ENCODE measurements at regions not wholly inside any gene's neighbourhood (a gene's known extent, or its start where the extent isn't known, plus 50 kb on each side); places are given as distances from the start of the nearest gene placed in this dataset.

- ChIA-PET POLR2A (no interaction called here), CTCF (ENCODE audit: low intra/inter-chr PET ratio, low total read pairs) (no interaction called here)
- Histone ChIP-seq H2AFZ (ENCODE audit: low read length) (no peak overlapping the region), H3K4me2 (ENCODE audit: low read depth, low read length) (no peak overlapping the region), H3K4me3 (replicated peaks in 1 of 3; ENCODE audit: insufficient read depth in 1 of 3, low read depth in 2 of 3, low read length in 3 of 3) (no peak overlapping the region), H3K27me3 (ENCODE audit: control insufficient read depth in 1 of 2, insufficient read depth in 2 of 2, low read length in 2 of 2) (no peaks in the 10 kb centered on the region), H3K4me1 (ENCODE audit: insufficient read depth, low read length) (no peaks in the 10 kb centered on the region), H3K27ac (ENCODE audit: extremely low read length, insufficient read depth, low read length) (no peak overlapping the region), H3K36me3 (replicated peaks in 1 of 2; ENCODE audit: control insufficient read depth in 1 of 2, insufficient read depth in 2 of 2, low read length in 2 of 2) (no peaks in the 10 kb centered on the region), H3K9me3 (ENCODE audit: low read length) (peaks cover 6% of the 10 kb centered on the region; the same call in 1 of the 2 replicates), H3K9ac (ENCODE audit: insufficient read depth, low read depth, low read length) (no peak overlapping the region), H4K20me1 (ENCODE audit: insufficient read depth, low read length) (no peaks in the 10 kb centered on the region), H3K79me2 (ENCODE audit: insufficient read depth, low read length) (no peaks in the 10 kb centered on the region)
- TF ChIP-seq PRDM4 (CRISPR knock-in tag; IDR thresholded peaks at IDR 0.05; ENCODE audit: borderline replicate concordance) = no peak
- TF ChIP-seq, protein P1, sequence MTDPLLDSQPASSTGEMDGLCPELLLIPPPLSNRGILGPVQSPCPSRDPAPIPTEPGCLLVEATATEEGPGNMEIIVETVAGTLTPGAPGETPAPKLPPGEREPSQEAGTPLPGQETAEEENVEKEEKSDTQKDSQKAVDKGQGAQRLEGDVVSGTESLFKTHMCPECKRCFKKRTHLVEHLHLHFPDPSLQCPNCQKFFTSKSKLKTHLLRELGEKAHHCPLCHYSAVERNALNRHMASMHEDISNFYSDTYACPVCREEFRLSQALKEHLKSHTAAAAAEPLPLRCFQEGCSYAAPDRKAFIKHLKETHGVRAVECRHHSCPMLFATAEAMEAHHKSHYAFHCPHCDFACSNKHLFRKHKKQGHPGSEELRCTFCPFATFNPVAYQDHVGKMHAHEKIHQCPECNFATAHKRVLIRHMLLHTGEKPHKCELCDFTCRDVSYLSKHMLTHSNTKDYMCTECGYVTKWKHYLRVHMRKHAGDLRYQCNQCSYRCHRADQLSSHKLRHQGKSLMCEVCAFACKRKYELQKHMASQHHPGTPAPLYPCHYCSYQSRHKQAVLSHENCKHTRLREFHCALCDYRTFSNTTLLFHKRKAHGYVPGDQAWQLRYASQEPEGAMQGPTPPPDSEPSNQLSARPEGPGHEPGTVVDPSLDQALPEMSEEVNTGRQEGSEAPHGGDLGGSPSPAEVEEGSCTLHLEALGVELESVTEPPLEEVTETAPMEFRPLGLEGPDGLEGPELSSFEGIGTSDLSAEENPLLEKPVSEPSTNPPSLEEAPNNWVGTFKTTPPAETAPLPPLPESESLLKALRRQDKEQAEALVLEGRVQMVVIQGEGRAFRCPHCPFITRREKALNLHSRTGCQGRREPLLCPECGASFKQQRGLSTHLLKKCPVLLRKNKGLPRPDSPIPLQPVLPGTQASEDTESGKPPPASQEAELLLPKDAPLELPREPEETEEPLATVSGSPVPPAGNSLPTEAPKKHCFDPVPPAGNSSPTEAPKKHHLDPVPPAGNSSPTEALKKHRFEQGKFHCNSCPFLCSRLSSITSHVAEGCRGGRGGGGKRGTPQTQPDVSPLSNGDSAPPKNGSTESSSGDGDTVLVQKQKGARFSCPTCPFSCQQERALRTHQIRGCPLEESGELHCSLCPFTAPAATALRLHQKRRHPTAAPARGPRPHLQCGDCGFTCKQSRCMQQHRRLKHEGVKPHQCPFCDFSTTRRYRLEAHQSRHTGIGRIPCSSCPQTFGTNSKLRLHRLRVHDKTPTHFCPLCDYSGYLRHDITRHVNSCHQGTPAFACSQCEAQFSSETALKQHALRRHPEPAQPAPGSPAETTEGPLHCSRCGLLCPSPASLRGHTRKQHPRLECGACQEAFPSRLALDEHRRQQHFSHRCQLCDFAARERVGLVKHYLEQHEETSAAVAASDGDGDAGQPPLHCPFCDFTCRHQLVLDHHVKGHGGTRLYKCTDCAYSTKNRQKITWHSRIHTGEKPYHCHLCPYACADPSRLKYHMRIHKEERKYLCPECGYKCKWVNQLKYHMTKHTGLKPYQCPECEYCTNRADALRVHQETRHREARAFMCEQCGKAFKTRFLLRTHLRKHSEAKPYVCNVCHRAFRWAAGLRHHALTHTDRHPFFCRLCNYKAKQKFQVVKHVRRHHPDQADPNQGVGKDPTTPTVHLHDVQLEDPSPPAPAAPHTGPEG (CRISPR knock-in tag; IDR thresholded peaks at IDR 0.05) = no peak
- DNase-seq (ENCODE audit: low spot score) = no peak
- intact Hi-C loops (cut with micrococcal nuclease; ENCODE audit: unreplicated experiment) (no loop called here), in situ Hi-C loops (cut with HindIII; ENCODE audit: extremely low pct_ligation_motif_present, low pct_unique_long_range_greater_than_20kb) (no loop called here)
- no peak for FAIRE-seq
- WGBS (ENCODE audit: low lambda C conversion rate) = 0% methylated on average over 1 of the region's 1 CpG
- no peak for ATAC-seq
- no TSS peak for BruUV-seq (replicated peaks)
These were observed 199.1 kb upstream of the MPDZ start for GRCh38 chr9:13478639-13479038.
